KOPT-K1 (cell line): ENCODE measurements at regions not wholly inside any gene's neighbourhood (a gene's known extent, or its start where the extent isn't known, plus 50 kb on each side); places are given as distances from the start of the nearest gene placed in this dataset.
"Not testable (repeated sequence)": the region's sequence is repeated elsewhere in the genome, so short reads cannot be mapped to it uniquely, and the experiment has no call there.

Experiments used
- H3K27ac ChIP-seq: fragments of 200-600 bp; sonication (generic); 2 replicates; pipeline ENCODE4 v1.5.1; 2016; ENCODE audit warnings: antibody characterized with exemption, mild to moderate bottlenecking, low read depth, low read length; ENCODE audit not compliant: poor library complexity, severe bottlenecking
- H3K36me3 ChIP-seq: fragments of 200-600 bp; sonication (generic); 2 replicates; pipeline ENCODE4 v1.5.1; 2017; ENCODE audit warnings: antibody characterized with exemption, mild to moderate bottlenecking, low read length, moderate library complexity; ENCODE audit not compliant: insufficient read depth
- H3K9me3 ChIP-seq: fragments of 200-600 bp; sonication (generic); 2 replicates; pipeline ENCODE4 v1.5.1; 2017; ENCODE audit warnings: antibody characterized with exemption, low read length, mild to moderate bottlenecking; ENCODE audit not compliant: insufficient read depth, poor library complexity, severe bottlenecking

- Histone ChIP-seq H3K9me3 (peaks cover 56% of the 10 kb centered on the region), H3K27ac (no peak overlapping the region), H3K36me3 (no peaks in the 10 kb centered on the region)
Observed at GRCh38 chr20:29296256-29297230, 1960.9 kb upstream of the DEFB115 start.

GRCh38 chr20:29297411-29298270 is 1959.8 kb upstream of the DEFB115 start:
- no peak overlapping the region for H3K27ac ChIP-seq
- peaks cover 64% of the 10 kb centered on the region for H3K9me3 ChIP-seq
- no peaks in the 10 kb centered on the region for H3K36me3 ChIP-seq

GRCh38 chr20:29298271-29298590 is 1959.2 kb upstream of the DEFB115 start:
- Histone ChIP-seq H3K27ac (no peak overlapping the region), H3K9me3 (peaks cover 68% of the 10 kb centered on the region), H3K36me3 (no peaks in the 10 kb centered on the region)

- Histone ChIP-seq H3K9me3 (peaks cover 72% of the 10 kb centered on the region), H3K27ac (no peak overlapping the region)
Observed at GRCh38 chr20:29298759-29299613, 1958.5 kb upstream of the DEFB115 start.

GRCh38 chr20:29299811-29300578 is 1957.5 kb upstream of the DEFB115 start:
- Histone ChIP-seq H3K36me3 (no peaks in the 10 kb centered on the region), H3K9me3 (peaks cover 72% of the 10 kb centered on the region), H3K27ac (no peak overlapping the region)

More at GRCh38 chr20:29298759-29299613, 1958.5 kb upstream of the DEFB115 start:
- H3K36me3 ChIP-seq, result no peaks in the 10 kb centered on the region

- Histone ChIP-seq H3K27ac (no peak overlapping the region), H3K9me3 (peaks cover 72% of the 10 kb centered on the region), H3K36me3 (no peaks in the 10 kb centered on the region)
Observed at GRCh38 chr20:29300579-29301551, 1956.6 kb upstream of the DEFB115 start.

- Histone ChIP-seq H3K9me3 (peaks cover 64% of the 10 kb centered on the region), H3K36me3 (no peaks in the 10 kb centered on the region), H3K27ac (no peak overlapping the region)
Observed at GRCh38 chr20:29301624-29302259, 1955.7 kb upstream of the DEFB115 start.

- Histone ChIP-seq H3K36me3 (no peaks in the 10 kb centered on the region), H3K9me3 (peaks cover 50% of the 10 kb centered on the region), H3K27ac (no peak overlapping the region)
Observed at GRCh38 chr20:29302979-29303644, 1954.4 kb upstream of the DEFB115 start.

GRCh38 chr20:29306390-29307072 is 1950.9 kb upstream of the DEFB115 start:
- H3K36me3 ChIP-seq, result no peaks in the 10 kb centered on the region
- peaks cover 20% of the 10 kb centered on the region for H3K9me3 ChIP-seq
- peak overlapping the region; percentile 64 for H3K27ac ChIP-seq

GRCh38 chr20:29307484-29307883 is 1950.0 kb upstream of the DEFB115 start:
- Histone ChIP-seq H3K9me3 (peaks cover 16% of the 10 kb centered on the region), H3K27ac (peak overlapping the region; percentile 17)
- H3K36me3 ChIP-seq, result not testable (repeated sequence)

GRCh38 chr20:29308956-29309355 is 1948.5 kb upstream of the DEFB115 start:
- not testable (repeated sequence) for H3K9me3 ChIP-seq, H3K27ac ChIP-seq, H3K36me3 ChIP-seq

GRCh38 chr20:29309481-29309880 is 1948.0 kb upstream of the DEFB115 start:
- H3K27ac ChIP-seq, H3K36me3 ChIP-seq, H3K9me3 ChIP-seq: not testable (repeated sequence)
